ENCODE measurements at regions not wholly inside any gene's neighbourhood (a gene's known extent, or its start where the extent isn't known, plus 50 kb on each side); places are given as distances from the start of the nearest gene placed in this dataset.
"Not testable (repeated sequence)": the region's sequence is repeated elsewhere in the genome, so short reads cannot be mapped to it uniquely, and the experiment has no call there.

GRCh38 chr15:56811586-56811985 is 78.3 kb upstream of the ZNF280D start:
- no peak for DNase-seq (ENCODE audit: low read depth)

DNA sequence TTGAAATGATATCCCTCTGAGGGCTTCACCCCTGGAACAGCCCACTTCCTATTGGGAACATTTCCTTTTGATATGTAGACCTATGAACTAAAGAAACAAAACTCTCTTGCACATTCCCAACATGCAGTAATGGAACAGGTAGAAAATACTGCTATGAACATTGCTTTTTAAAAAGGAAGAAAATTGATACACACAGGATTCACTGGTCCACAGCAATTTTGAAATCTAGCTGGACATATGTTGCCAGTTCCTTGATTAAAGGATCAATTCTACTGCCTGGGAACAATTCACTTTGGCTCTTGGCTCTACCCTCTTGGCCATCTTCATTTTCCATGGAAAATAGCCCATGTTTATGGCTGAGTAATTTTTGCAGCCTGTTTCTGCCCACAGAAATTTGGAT is 74.9 kb upstream of the ZNF280D start:
- no peak for DNase-seq (ENCODE audit: low read depth)

DNA sequence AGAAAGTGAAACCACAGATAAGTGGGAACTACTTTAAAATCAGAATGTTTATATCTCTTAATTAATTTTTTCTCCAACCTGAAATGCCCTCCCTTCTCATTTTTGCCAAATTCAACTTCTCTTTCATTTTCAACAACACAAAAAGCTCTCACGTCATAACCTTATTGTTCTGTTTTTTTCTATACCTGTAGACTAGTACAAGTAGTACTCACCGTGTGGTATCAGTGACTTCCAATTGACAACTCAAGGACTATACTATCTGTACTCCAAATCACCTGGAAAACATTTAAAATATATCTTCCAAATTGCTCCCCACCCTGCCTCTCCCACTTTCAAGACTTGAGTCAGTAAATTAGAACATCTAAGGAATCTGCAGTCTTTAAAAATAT is 72.8 kb upstream of the ZNF280D start:
- no peak for DNase-seq (ENCODE audit: low read depth)

DNA sequence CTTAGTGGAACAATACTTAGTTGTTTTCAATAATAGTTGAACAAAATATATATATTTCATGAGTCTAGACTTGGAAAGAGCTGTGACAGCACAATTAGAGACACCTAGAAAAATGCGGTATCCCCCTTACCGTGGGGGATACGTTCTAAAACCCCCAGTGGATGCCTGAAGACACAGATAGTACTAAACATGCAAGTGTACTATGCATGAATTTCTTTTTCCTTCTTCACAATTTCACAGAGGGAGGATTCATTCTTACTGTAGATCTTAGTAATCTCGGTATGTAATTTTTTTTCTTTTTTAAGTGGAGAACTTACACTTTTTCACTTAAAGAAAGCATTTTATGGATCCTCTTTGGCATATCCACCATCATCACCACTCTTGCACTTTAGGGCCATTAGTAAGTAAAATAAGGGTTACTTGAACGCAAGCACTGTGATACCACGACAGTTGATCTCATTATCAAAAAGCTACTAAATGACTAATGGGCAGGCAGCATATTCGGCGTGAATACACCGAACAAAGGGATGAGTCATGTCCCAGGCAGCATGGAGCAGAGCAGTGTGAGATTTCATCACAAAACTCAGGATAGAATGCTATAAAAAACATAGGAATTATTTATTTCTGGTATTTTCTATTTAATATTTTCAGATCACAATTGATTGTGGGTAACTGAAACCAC is 72.3 kb upstream of the ZNF280D start:
- DNase-seq (ENCODE audit: low read depth), result peak; percentile 60

DNA sequence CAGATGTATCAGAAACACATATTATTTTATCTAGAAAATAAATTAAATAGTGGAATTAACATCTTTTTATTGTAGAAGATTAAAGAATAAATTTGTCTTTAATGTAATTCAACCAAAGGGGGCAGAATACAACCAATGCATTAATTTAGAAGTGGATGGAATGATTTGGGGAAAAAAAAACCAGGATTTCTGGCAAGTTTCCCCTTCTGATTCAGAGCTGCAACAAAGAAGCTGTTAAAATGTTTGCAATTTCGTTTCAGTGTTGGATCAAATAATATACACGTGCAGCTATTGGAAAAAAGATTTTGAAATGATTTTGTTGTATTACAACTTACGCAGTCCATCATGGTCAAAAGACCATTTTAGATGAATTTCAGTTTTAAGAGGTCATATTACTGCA is 71.6 kb upstream of the ZNF280D start:
- DNase-seq (ENCODE audit: low read depth), result no peak

DNA sequence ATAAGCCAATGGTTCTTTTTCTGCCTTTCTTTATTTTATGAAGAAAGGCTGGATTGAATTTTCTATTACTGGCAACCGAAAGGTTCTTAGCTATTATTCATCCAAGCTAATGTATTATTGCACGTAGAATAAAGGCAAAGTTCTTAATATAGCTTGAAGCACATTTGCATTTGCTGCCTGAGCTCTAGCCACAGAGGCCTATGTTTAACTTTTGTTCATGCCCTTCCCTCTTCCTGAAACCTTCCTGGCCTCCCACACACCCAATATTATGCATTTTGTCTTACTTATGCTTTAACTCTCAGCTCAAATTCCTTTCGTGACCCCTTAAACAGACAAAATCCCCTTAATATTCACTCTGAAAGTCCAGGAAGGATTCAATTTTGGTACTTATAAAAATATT is 71.0 kb upstream of the ZNF280D start:
- no peak for DNase-seq (ENCODE audit: low read depth)

DNA sequence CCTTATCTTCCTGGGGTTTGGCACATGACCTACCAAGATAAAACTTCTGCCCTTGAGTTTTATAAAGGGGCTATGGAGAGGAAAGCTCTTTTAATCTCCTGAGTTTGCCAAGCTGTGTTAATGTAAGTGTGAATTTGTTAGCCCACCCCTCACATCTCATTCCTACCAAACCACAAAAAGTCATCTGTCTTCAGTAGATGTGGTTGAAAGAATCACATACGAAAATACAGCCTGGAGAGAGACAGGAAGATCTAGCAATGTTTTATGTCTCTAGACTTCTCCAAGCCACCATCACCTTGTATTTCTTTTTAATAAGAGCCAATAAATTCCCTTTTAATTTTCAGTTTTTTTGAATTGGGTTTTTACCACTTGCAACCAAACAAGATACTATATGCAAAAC is 68.9 kb upstream of the ZNF280D start:
- no peak for DNase-seq (ENCODE audit: low read depth)

DNA sequence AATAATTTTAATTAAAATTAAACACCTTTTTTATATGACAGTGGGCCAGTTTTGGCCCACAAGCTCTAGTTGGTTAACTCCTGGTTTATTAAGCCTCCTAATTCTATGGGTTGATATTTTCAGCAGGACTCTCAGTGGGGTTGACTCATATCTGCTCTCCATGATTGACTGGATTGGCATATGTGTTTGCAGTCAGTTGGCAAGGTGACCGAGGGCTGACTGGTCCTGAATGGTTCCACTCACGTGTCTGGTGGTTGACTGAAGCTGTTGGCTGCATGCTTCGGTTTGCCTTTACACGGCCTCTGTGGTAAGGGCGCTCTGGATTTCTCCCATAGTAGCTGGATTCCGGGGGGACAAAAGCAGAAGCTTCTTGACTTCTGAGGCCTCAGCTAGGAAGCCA is 65.3 kb upstream of the ZNF280D start:
- peak; percentile 35 for DNase-seq (ENCODE audit: low read depth)

GRCh38 chr15:56797720-56798275 is 64.5 kb upstream of the ZNF280D start:
- DNase-seq (ENCODE audit: low read depth), result no peak

DNA sequence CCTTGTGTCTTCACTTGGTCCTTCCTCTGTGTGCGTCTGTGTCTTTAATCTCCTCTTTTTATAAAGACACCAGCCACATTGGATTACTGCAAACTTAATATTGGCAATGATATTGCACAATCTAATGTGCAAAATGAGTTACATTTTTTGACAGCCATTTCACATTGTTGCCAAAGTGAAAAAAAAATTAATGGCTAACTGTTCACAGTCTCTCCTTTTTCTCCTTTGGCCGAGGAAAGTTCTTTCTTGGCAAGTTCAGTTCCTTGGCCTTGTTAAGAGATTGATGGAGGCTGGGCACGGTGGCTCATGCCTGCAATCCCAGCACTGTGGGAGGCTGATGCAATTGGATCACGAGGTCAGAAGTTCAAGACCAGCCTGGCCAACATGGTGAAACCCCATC is 62.2 kb upstream of the ZNF280D start:
- no peak for DNase-seq (ENCODE audit: low read depth)

DNA sequence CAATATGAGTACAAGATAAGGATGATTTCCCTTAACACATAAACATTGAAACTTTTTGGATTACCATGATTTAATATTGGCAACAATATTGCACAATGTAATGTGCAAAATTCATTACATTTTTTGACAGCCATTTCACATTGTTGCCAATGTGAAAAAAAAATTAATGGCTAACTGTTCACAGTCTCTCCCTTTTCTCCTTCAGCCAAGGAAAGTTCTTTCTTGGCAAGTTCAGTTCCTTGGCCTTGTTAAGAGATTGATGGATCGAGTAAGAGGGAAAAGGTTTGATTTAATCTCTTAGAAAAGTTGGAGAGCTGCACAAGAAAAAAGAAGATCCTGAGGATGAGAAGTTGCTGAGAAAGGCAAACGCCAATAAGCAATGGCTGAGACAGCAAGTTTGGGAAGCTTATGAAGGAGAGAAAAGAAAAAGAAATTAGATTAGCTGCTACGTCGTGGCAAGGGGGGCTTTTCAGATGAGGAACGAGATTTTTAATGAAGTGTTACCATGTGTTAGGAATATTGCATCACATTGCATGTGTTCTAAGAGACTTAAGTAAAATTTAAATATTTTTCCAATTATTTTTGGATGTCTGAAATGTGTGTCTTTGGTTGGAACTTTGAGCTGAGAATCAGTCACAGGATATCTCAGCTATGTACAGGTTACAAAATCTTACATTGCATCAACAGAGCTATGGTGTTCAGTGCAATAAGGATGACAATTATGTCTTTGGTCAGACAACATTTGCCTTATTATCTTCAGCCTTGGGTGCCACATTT is 61.4 kb upstream of the ZNF280D start:
- DNase-seq (ENCODE audit: low read depth), result no peak

DNA sequence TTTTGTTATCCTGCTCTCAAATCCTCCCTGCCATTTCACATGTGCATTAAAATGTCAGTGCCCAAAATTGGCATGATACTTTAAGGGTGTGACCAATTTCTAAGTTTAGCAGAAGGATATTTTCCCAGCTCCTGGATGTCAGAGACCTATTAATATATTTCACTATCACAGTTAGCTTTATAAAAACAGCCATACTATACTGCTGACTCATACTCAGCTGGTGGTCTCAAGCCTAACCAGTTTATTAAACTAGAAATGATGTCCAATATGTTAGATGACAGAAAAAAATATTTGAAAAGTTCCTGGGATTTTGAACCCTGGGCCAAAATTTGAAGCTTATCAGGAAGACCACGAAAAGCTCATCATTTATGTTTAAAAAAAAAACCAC is 60.9 kb upstream of the ZNF280D start:
- no peak for DNase-seq (ENCODE audit: low read depth)

DNA sequence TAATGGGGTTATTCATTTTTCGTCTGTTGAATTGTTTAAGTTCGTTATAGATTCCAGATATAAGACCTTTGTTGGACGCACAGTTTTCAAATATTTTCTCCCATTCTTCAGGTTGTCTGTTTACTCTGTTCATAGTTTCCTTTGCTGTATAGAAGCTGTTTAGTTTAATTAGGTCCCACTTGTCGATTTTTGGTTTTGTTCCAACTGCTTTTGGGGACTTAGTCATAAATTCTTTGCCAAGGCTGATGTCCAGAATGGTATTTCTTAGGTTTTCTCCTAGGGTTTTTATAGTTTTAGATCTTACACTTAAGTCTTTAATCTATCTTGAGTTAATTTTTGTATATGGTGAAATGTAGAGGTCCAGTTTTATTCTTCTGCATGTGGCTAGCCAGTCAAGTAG is 58.9 kb upstream of the ZNF280D start:
- DNase-seq (ENCODE audit: low read depth), result no peak

DNA sequence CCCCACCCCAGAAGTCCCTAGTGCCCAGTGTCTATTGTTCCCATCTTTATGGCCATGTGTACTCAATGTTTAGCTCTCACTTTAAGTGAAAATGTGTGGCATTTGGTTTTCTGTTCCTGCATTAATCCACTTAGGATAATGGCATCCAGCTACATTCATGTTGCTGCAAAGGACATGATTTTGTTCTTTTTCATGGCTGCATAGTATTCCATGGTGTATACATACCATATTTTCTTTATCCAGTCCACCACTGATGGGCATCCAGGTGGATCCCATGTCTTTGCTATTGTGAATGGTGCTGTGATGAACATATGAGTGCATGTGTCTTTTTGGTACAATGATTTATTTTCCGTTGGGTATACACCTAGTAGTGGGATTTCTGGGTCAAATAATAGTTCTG is 58.2 kb upstream of the ZNF280D start:
- not testable (repeated sequence) for DNase-seq (ENCODE audit: low read depth)

GRCh38 chr15:56788359-56788758 is 55.0 kb upstream of the ZNF280D start:
- no peak for DNase-seq (ENCODE audit: low read depth)

GRCh38 chr15:56786966-56787365 is 53.7 kb upstream of the ZNF280D start:
- no peak for DNase-seq (ENCODE audit: low read depth)

GRCh38 chr15:56783857-56784661 is 50.8 kb upstream of the ZNF280D start:
- no peak for DNase-seq (ENCODE audit: low read depth)

- no peak for DNase-seq (ENCODE audit: low read depth)
Measured at GRCh38 chr15:56783156-56783856, 50.0 kb upstream of the ZNF280D start.
